SK-N-SH treated with all-trans-retinoic acid at 6 μM for 48 hours (cell line): ENCODE measurements at regions not wholly inside any gene's neighbourhood (a gene's known extent, or its start where the extent isn't known, plus 50 kb on each side); places are given as distances from the start of the nearest gene placed in this dataset.

ENCODE experiments used
- CREB5 ChIP-seq: fragments of 250-450 bp; sonication (Bioruptor Pico); IDR thresholded peaks from 2 replicates; pipeline ENCODE4 v1.5.1; 2020; ENCODE audit warnings: low read depth, mild to moderate bottlenecking, moderate library complexity
- CSDC2 ChIP-seq: fragments of 250-450 bp; sonication (Bioruptor Pico); IDR thresholded peaks from 2 replicates; pipeline ENCODE4 v1.5.0; 2020; ENCODE audit warnings: mild to moderate bottlenecking, moderate library complexity
- OSR1 ChIP-seq: fragments of 250-450 bp; sonication (Bioruptor Pico); IDR thresholded peaks from 2 replicates; pipeline ENCODE4 v1.8.0; 2022; ENCODE audit warnings: moderate library complexity, mild to moderate bottlenecking, inconsistent platforms
- POU6F1 ChIP-seq: fragments of 250-450 bp; sonication (Bioruptor Pico); IDR thresholded peaks from 2 replicates; pipeline ENCODE4 v1.8.0; 2021; ENCODE audit warnings: low read depth, mild to moderate bottlenecking, moderate library complexity, borderline replicate concordance
- PPARA ChIP-seq: fragments of 250-450 bp; sonication (Bioruptor Pico); IDR thresholded peaks from 2 replicates; pipeline ENCODE4 v1.5.0; 2020; ENCODE audit warnings: mild to moderate bottlenecking, borderline replicate concordance
- RARB ChIP-seq: fragments of 250-450 bp; sonication (Bioruptor Pico); IDR thresholded peaks from 2 replicates; pipeline ENCODE4 v1.8.0; 2021; ENCODE audit warnings: mild to moderate bottlenecking, moderate library complexity
- TCF4 ChIP-seq: fragments of 250-450 bp; sonication (Bioruptor Pico); IDR thresholded peaks from 2 replicates; pipeline ENCODE4 v1.8.0; 2021; ENCODE audit warnings: mild to moderate bottlenecking, moderate library complexity, borderline replicate concordance
- TSHZ2 ChIP-seq: fragments of 250-450 bp; sonication (Bioruptor Pico); IDR thresholded peaks from 2 replicates; pipeline ENCODE4 v1.5.0; 2020; ENCODE audit warnings: mild to moderate bottlenecking, moderate library complexity
- ZFP30 ChIP-seq: fragments of 450-650 bp; formaldehyde crosslinking; IDR thresholded peaks from 2 replicates; pipeline ENCODE4 v1.5.0; 2022; ENCODE audit warnings: mild to moderate bottlenecking, moderate library complexity
- ZNF8 ChIP-seq: fragments of 450-650 bp; formaldehyde crosslinking; IDR thresholded peaks from 2 replicates; pipeline ENCODE4 v1.5.0; 2020; ENCODE audit warnings: mild to moderate bottlenecking, moderate library complexity
- TF ChIP-seq, protein P1 (sequence below): fragments of 250-450 bp; sonication (Bioruptor Pico); IDR thresholded peaks from 2 replicates; pipeline ENCODE4 v1.8.0; 2020; ENCODE audit warnings: mild to moderate bottlenecking, moderate library complexity, borderline replicate concordance

DNA sequence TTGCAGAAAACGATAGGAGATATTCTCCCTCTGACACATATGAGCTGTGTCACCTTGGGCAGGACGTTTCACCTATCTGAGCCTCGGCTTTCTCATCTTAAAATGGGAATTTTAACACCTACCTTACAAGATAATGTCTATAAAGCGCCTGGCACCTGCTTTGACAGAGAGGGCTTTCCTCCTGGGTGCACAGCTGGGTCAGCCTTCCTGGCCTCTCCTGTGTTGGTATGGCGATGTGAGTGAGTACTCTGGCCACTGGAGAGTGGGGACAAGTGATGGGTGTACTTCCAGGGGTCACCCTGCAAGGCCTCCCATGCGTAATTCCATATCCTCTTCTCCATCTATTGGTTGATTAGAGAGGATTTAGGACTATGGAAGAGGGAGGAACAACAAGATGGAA, 113.1 kb upstream of the SMIM23 start:
- no peak for TF ChIP-seq ZFP30 (CRISPR knock-in tag)
- no peak for TF ChIP-seq OSR1 (CRISPR knock-in tag)
- no peak for TF ChIP-seq TCF4 (CRISPR knock-in tag)
- TF ChIP-seq, protein P1, sequence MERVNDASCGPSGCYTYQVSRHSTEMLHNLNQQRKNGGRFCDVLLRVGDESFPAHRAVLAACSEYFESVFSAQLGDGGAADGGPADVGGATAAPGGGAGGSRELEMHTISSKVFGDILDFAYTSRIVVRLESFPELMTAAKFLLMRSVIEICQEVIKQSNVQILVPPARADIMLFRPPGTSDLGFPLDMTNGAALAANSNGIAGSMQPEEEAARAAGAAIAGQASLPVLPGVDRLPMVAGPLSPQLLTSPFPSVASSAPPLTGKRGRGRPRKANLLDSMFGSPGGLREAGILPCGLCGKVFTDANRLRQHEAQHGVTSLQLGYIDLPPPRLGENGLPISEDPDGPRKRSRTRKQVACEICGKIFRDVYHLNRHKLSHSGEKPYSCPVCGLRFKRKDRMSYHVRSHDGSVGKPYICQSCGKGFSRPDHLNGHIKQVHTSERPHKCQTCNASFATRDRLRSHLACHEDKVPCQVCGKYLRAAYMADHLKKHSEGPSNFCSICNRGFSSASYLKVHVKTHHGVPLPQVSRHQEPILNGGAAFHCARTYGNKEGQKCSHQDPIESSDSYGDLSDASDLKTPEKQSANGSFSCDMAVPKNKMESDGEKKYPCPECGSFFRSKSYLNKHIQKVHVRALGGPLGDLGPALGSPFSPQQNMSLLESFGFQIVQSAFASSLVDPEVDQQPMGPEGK (CRISPR knock-in tag), result no peak
- no peak for TF ChIP-seq CREB5 (CRISPR knock-in tag)
- TF ChIP-seq PPARA (CRISPR knock-in tag), result no peak
- no peak for TF ChIP-seq TSHZ2 (CRISPR knock-in tag)
- no peak for TF ChIP-seq ZNF8 (CRISPR knock-in tag)
- no peak for TF ChIP-seq POU6F1 (CRISPR knock-in tag)
- no peak for TF ChIP-seq RARB (CRISPR knock-in tag)
- TF ChIP-seq CSDC2 (CRISPR knock-in tag), result no peak
